ENCODE measurements at regions not wholly inside any gene's neighbourhood (a gene's known extent, or its start where the extent isn't known, plus 50 kb on each side); places are given as distances from the start of the nearest gene placed in this dataset.
"Not testable (repeated sequence)": the region's sequence is repeated elsewhere in the genome, so short reads cannot be mapped to it uniquely, and the experiment has no call there.

DNA sequence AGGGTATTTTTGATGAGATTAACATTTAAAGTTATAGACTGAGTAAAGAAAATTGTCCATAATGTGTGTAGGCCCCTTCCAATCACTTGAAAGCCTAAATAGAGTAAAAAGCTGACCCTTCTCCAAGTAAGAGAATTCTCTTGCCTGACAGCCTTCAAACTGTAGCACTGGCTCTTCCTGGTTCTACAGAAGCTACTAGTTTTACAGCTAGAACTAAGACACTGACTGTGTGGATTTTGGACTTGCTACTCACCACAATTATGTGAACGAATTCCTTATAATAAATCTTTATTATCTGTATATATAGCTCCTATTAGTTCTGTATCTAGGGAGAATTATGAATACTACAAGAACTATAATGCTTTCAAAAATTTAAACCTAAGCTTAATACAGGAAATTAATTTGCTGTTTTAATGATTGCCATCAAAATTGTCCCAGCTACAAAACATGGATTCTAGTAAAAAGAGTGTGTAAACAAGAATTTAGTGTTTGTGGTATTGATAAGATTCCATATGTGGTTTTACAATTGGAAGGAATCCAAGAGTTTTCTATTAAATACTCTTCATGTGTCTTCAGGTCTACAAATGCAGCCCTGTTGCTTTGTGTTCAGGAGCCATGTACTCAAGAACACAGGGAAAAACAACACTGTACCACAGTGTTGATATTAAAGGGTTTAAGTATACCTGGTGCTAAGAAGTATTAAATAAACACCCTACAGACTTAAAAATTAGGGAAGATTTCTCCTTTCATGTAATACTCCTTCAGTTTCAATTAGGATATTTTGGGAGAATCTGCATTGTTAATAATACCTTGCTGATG, 366.5 kb downstream of the CXXC4 start:
- DNase-seq, result no peak

DNA sequence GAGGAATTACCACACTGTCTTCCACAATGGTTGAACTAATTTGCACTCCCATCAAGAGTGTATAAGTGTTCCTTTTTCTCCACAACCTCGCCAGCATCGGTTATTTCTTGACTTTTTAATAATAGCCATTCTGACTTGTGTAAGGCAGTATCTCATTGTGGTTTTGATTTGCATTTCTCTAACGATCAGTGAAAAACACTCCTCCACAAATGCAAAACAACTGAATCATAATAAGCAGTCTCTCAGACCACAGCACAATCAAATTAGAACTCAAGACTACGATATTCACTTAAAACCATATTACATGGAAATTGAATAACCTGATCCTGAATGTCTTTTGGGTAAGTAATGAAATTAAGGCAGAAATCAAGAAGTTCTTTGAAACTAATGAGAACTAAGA, 371.7 kb downstream of the CXXC4 start:
- DNase-seq, result peak; percentile 42 to 43

DNA sequence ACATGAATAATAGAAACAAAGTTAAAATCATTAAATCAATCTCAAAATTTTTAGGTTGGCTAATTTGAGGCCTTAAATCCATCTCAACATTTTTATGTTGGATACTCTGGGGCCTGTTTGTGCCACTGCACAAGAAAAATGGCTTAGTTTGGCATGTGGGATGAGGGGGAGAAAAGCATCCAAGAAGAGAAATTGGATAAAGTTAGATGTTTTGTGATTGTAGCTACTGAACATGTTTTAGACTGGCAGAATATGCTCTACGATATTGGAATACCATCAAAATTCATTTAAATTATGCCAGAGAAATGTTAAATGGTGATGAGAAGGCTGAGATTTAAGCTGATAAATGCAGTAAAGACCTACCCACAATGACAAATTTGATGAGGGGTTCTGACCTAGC, 376.9 kb downstream of the CXXC4 start:
- no peak for DNase-seq

- no peak for DNase-seq
Observed at GRCh38 chr4:104113850-104114249, 380.8 kb downstream of the CXXC4 start.

- DNase-seq, result no peak
Observed at GRCh38 chr4:104099141-104099540, 379.4 kb upstream of the TACR3 start.

DNA sequence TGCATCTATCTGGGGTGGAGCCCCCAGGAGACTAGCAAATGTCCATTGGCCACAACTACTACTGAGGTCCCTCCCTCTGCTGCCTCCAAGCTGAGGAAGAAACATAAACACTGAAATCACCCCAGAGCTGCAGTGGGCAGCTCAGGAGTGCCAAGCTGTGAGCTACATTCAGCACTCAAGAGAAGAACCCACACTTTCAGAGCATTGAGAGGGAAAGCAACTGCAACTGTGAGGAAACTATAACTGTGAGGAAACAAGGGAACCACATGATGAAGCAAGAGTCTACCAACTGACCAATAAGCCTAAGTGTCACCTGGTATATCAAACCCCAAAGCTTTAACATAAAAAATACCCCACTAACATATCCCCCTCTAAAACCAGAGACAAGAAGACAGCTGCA, 373.5 kb upstream of the TACR3 start:
- DNase-seq, result no peak

DNA sequence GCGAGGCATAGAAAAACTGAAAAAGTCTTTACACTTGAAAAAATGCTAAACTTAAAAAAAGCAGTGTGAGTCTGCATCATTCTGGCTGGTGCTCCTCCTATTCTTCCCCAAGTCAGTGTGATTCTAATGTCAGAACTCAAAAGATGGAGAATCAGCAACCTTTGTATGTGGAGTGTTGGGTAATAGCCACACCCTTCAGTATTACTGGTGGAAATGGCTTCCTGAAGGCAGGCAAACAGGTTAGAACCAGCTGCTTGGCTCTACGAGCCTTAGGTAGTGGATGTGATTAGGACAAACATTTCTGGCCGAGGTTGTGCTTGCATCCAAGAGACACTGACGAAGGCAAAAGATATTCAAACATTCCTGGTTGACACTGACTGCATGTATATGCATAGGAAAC, 353.4 kb upstream of the TACR3 start:
- DNase-seq, result no peak

DNA sequence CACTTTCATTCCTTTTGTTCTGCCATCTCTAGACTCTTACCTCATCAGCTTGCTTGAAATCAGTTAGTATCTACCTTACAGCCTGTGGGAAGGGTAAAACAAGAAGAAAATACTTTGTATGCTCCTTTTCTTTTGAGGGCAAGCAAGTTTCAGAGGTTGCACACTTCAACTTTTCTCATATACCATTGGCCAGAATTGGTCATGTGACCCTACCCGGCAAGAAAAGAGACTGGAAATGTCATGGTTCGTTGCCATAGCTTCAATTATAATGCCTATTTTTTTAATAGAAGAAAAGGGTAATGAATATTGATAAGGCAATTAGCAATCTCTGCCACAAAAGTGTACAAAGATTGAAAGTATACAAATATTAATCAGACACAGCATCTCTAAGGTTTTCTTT, 346.7 kb upstream of the TACR3 start:
- no peak for DNase-seq

DNA sequence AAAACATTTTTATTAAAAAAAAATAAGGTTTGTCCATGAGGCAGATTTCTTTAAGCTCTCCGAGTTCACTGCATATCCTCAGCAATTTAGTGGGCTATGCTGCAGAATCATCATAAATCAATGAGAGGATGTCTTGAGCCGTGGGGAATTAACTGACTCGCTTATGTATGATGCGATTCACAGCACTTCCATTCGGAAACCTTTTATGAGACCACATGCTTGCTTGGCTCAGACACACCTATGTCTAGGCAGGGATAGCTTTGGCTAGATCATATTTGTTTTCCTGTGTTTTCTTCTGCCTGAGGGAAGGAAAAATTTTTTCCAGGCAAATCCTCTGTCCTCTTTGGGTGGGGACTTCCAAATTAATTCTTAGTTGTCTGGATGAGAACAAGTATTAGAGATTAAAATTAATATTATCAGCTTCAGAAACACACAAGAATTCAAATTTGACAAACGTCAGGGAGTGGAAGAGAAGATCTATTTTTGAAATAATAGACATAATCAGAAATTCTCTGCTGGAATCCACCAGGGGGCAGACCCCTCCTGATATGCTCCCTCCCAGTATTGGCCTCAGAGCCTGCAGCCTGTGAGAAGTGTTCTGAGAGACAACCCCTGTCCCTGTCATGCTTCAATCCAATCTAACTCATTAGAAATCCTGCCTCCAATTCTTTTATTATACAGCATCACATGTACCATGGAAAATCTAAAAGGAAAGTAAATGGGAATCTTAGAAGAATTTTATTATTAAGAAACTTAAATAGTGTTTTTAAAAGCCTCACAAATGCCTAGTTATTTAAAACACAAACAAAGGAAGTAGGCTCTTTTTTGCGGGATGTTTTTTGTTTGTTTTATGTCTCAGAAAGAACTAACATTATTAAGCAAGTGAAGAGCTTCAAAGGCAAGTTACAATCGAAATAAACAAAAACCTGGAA, 345.1 kb upstream of the TACR3 start:
- DNase-seq, result peak; percentile 67 to 75

DNA sequence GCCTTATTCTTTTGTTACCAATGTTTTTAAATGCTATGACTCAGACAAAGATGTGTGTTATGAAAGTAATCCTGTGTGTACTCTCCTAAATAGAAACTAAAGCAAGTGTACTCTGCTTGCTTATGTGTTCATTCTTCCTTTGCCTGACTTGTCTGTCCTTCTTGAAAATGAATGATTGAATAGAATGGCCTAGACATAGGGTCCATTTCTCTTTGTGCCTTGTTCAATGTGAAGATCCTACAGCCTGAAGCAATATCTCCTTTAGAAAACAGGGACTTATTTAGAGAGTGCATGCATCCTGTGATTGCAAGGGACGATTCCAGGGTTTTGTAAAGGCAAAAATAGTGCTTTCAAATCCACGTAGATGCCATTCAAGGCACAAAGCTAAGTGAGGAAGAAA, 343.6 kb upstream of the TACR3 start:
- no peak for DNase-seq

DNA sequence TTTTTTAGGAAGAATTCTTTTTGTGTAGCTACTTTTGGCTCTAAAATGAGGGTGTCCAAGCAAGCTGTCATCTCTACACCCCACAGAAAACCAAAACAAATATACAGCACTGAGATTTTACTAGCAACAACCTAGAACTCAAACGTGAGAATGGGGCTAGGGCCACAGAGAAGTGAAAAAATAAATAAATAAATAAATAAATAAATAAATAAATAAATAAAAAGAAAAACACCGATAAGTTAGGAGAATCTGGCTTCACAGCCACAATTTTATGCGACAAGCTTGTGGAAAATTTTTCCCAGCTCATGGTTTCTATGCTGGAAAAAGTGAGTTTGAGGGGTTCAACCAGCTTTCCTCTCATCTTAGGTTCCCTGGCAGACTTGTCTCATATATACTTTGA, 324.6 kb upstream of the TACR3 start:
- no peak for DNase-seq

DNA sequence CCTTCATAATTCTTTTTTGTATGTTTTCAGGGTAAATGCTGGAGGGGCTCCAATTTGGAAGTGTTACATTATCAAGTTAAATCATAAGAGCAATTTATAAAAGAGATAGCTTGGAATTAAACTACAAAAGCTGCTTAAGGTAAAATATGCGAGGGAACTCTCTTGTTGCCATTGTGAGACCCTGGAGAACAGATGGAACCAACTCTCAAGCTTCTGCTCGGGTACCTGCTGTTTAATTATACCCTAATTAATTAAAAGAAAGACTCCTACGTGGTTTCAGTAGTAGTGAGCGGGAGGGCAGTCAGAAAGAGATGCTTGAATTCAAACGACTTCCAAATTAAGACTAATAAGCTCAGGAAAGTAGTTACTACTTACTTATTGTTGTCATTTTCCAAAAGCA, 313.1 kb upstream of the TACR3 start:
- no peak for DNase-seq

GRCh38 chr4:104025251-104025650, 305.5 kb upstream of the TACR3 start:
- no peak for DNase-seq

DNA sequence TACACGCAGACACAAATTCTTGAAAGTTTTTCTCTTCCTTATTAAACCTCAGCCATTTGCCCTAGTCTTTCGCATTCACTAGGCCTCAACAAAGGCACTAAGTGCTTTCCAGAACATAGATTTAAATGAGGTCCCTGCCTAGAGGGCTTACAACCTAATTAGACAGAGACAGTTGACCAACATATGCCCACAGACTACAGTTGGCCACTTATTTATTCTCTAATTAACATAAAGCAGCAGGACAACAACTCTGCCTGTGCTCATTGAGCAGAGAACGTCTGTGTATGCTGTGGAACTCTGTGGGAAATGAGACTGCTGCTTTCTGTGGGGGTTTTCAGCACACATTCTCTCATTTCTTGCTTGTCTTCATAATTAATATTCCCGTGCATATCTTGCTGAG, 303.0 kb upstream of the TACR3 start:
- DNase-seq, result peak; percentile 35 to 42

DNA sequence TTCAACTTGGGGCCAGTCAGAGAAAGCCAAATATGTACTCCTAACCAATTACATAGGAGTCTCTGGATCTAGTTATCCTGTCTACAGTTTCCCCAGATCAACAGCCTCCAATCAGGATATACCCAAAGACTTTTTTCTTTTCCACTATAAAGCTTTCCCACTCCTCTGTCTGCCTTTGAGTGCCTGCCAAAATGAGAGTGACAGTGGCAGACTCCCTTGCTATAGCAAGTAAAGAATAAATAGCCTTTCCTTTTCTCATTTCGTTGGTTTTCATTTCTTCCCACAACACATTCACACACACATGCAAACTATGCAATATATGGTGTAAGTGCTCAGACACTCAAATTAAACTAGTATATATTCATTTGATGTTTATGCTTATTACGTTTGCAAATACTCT, 302.4 kb upstream of the TACR3 start:
- DNase-seq, result no peak

DNA sequence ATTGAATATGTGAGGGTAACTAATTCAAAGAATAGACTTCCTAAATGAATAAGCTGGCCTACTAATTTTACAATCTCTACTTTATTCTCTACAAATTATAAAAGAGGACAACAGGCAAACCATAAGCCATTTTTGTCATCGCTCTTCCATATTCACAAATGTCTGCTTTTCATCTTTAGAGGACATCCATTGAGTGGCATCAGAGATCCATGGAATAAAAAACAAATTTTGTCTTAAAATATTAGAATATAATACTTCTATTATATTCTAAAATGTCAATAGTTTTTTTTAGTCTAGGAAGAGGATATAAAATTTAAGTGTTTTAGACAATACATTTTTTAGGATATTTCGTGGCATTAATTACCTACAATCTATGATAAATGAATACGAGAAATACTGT, 300.9 kb upstream of the TACR3 start:
- no peak for DNase-seq

DNA sequence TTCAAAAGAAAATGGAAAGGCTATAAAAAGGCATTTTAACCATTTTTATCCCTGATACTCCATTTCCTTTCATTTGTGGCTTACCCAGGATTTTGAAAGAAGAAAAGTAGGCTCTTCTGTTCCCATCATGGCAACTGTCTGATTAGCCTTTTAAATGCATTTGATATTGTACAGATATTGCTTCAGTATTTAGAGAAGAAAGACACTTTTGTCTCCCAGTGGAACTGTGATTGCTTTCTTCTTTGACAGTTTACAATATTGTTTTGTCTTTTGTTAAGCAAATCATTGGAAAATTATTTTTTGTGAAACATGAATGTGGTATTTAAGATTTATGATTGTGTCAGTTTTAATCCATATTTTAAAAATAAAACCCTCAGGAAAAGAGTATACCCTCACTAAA, 297.4 kb upstream of the TACR3 start:
- no peak for DNase-seq

- peak in 1 of 2 experiments; percentile 46 for DNase-seq
Observed at GRCh38 chr4:104015680-104016079, 295.9 kb upstream of the TACR3 start.

DNA sequence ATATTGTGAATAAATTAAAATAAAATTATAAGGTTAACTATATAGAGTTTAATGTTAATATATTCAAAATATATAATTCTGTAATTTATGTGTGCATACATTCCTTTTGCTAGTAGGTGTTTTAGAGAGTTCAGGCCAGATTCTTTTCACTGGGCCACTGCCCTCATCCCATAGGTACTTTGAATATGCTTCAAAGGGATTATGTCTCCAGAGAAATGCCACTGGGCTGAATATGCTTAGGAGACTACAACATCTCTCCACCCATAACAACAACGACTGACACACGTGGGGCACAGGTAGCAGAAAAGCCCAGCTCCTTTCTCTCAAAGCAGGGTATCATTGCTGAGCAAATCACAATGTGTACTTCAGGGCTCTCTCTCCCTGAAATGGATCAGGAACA, 290.9 kb upstream of the TACR3 start:
- DNase-seq, result no peak

- DNase-seq, result not testable (repeated sequence)
Observed at GRCh38 chr4:104002318-104002717, 282.5 kb upstream of the TACR3 start.

- no peak for DNase-seq
Observed at GRCh38 chr4:103998756-103999155, 279.0 kb upstream of the TACR3 start.

- DNase-seq, result no peak
Observed at GRCh38 chr4:103996637-103997036, 276.9 kb upstream of the TACR3 start.

DNA sequence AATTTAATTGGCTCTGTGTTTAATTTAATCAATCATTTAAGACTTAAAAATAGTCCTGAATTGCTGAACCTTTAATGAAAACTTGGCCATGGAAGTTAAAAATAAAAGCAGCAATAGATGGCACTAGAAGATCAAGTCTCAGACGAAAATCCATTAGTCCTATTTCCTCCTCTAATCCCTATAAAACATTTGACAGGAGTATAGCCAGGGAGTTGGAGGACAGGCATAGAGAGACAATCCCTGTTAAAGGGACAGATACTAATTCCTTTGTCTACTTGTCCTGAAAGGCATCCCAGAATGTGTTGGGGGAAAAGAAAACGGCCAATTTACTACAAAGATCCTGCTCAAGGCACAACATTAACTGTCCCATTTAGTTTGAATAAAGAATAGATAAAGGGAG, 276.3 kb upstream of the TACR3 start:
- DNase-seq, result peak; percentile 13 to 47

DNA sequence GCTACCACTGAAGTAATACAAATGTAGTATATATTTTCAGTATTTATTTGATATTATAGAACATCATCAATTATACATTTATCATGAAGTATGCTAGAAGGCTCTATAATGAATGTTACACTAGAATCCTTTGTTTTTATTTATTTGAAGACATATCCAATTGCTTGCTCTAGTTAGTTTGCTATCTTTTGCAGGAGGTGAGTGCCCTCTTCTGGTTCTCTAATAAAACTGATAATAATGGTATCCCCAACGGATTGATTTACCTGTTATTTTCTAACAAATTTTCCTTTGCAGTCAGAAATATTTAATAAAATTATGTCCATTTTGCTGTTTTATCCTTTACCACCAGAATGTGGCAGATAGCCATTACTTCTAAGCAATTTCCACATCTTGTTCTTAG, 274.3 kb upstream of the TACR3 start:
- peak; percentile 32 to 36 for DNase-seq
